Loucy (cell line): ENCODE measurements at regions not wholly inside any gene's neighbourhood (a gene's known extent, or its start where the extent isn't known, plus 50 kb on each side); places are given as distances from the start of the nearest gene placed in this dataset.

Experiments
- H2AFZ ChIP-seq: fragments of 200-600 bp; sonication (generic); 2 replicates; pipeline ENCODE4 v1.6.0; 2016; ENCODE audit warnings: antibody characterized with exemption, mild to moderate bottlenecking, low read length, moderate library complexity
- H3F3A ChIP-seq: fragments of 200-600 bp; 2 replicates; pipeline ENCODE4 v1.6.0; 2016; ENCODE audit warnings: antibody characterized with exemption, low read depth, mild to moderate bottlenecking
- H3K27me3 ChIP-seq: fragments of 200-600 bp; sonication (generic); 2 replicates; pipeline ENCODE4 v1.6.1; 2014; ENCODE audit warnings: low read length, mild to moderate bottlenecking; ENCODE audit not compliant: insufficient read depth, poor library complexity, severe bottlenecking
- H3K36me3 ChIP-seq: fragments of 200-600 bp; sonication (generic); 2 replicates; pipeline ENCODE4 v1.6.1; 2016; ENCODE audit warnings: low read length; ENCODE audit not compliant: insufficient read depth
- H3K4me1 ChIP-seq: fragments of 200-600 bp; sonication (generic); 2 replicates; pipeline ENCODE4 v1.5.1; 2014; ENCODE audit warnings: low read length, mild to moderate bottlenecking; ENCODE audit not compliant: insufficient read depth, poor library complexity, severe bottlenecking
- H3K4me2 ChIP-seq: fragments of 200-600 bp; sonication (generic); 2 replicates; pipeline ENCODE4 v1.6.0; 2014; ENCODE audit warnings: antibody characterized with exemption, low read length, low read depth, mild to moderate bottlenecking; ENCODE audit not compliant: poor library complexity, severe bottlenecking
- H3K4me3 ChIP-seq: fragments of 200-600 bp; sonication (generic); 2 replicates; pipeline ENCODE4 v1.5.1; 2014; ENCODE audit warnings: low read length, mild to moderate bottlenecking, mixed read lengths; ENCODE audit not compliant: poor library complexity, severe bottlenecking
- H3K79me2 ChIP-seq: fragments of 200-600 bp; sonication (generic); 2 replicates; pipeline ENCODE4 v1.6.1; 2014; ENCODE audit warnings: low read length; ENCODE audit not compliant: insufficient read depth
- H3K9ac ChIP-seq: fragments of 200-600 bp; sonication (generic); 2 replicates; pipeline ENCODE4 v1.6.0; 2014; ENCODE audit warnings: mild to moderate bottlenecking, low read depth, low read length, moderate library complexity; ENCODE audit not compliant: poor library complexity, severe bottlenecking
- H3K9me2 ChIP-seq: fragments of 200-600 bp; sonication (generic); replicated peaks from 2 replicates; pipeline ENCODE4 v1.6.1; 2016; ENCODE audit warnings: low read depth, low read length, mixed read lengths
- H3K9me3 ChIP-seq: fragments of 200-600 bp; sonication (generic); 2 replicates; pipeline ENCODE4 v1.6.1; 2014; ENCODE audit warnings: mild to moderate bottlenecking, antibody characterized with exemption, low read length, low read depth; ENCODE audit not compliant: insufficient read depth
- H4K20me1 ChIP-seq: fragments of 200-600 bp; sonication (generic); 2 replicates; pipeline ENCODE4 v1.6.0; 2014; ENCODE audit warnings: antibody characterized with exemption, low read length, mild to moderate bottlenecking; ENCODE audit not compliant: insufficient read depth, poor library complexity, severe bottlenecking
- CTCF ChIP-seq: fragments of 200-600 bp; sonication (generic); conservative IDR thresholded peaks from 2 replicates; pipeline ENCODE4 v1.5.1; 2014; ENCODE audit warnings: mild to moderate bottlenecking, antibody characterized with exemption, low read length
- EZH2phosphoT487 ChIP-seq: fragments of 200-600 bp; IDR thresholded peaks from 2 replicates; pipeline ENCODE4 v1.6.1; 2018; ENCODE audit warnings: antibody characterized with exemption, mild to moderate bottlenecking, moderate library complexity, borderline replicate concordance

- Histone ChIP-seq H3K9me2 (no peaks in the 10 kb centered on the region), H3K4me2 (no peak overlapping the region), H3K79me2 (no peaks in the 10 kb centered on the region), H3K4me3 (no peak overlapping the region), H3K9me3 (peaks cover 4% of the 10 kb centered on the region; the same call in 1 of the 2 replicates), H3K36me3 (no peaks in the 10 kb centered on the region), H3K27me3 (no peaks in the 10 kb centered on the region), H3F3A (no peaks in the 10 kb centered on the region), H3K4me1 (no peaks in the 10 kb centered on the region), H3K9ac (no peak overlapping the region), H4K20me1 (no peaks in the 10 kb centered on the region), H2AFZ (no peak overlapping the region)
- no peak for TF ChIP-seq CTCF
- no peak for TF ChIP-seq EZH2phosphoT487
These were observed 178.4 kb downstream of the DLL1 start for GRCh38 chr6:170112583-170112860.

DNA sequence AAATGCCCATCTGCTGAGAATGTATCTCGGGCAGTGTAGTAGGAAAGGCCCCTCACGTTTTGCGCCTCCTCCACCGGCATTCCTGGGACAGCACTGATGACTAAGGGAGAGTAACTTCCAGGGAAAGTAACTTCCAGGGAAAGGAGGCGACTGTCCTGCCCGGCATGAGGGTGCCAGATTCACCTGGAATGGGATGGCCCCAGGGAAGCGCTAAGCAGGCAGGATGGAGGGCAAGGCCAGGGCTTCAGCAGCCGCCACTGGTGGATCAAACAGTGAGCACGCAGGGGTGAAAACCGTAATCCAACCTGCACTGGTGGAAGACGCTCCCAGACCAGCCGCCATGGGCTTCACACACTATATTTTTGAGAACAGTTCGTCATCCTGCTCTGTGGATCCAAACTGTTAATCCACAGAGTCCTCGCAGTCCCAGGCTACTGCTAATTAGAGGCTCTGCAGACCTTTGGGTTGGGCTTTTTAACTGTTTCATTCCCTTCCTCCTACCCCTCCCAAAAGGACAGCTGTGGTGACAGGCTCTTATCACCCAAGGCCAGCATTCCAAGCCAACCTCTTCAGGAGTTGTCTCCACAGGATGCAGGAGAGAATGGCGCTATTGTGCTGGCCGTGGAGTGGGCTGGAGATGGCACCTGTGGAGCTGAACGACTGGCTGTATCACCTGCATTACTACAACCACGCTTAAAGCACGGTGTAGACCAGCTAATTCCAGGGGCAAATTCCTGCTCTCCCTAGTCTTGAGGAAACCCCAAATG, 178.9 kb downstream of the DLL1 start:
- Histone ChIP-seq H3K4me1 (no peaks in the 10 kb centered on the region), H3K9ac (no peak overlapping the region), H3K9me2 (no peaks in the 10 kb centered on the region), H3K36me3 (no peaks in the 10 kb centered on the region), H3F3A (no peaks in the 10 kb centered on the region), H2AFZ (no peak overlapping the region), H3K79me2 (no peaks in the 10 kb centered on the region), H3K4me3 (no peak overlapping the region), H3K4me2 (no peak overlapping the region), H3K27me3 (no peaks in the 10 kb centered on the region), H3K9me3 (peaks cover 4% of the 10 kb centered on the region; the same call in 1 of the 2 replicates), H4K20me1 (no peaks in the 10 kb centered on the region)
- TF ChIP-seq EZH2phosphoT487 (no peak), CTCF (no peak)

DNA sequence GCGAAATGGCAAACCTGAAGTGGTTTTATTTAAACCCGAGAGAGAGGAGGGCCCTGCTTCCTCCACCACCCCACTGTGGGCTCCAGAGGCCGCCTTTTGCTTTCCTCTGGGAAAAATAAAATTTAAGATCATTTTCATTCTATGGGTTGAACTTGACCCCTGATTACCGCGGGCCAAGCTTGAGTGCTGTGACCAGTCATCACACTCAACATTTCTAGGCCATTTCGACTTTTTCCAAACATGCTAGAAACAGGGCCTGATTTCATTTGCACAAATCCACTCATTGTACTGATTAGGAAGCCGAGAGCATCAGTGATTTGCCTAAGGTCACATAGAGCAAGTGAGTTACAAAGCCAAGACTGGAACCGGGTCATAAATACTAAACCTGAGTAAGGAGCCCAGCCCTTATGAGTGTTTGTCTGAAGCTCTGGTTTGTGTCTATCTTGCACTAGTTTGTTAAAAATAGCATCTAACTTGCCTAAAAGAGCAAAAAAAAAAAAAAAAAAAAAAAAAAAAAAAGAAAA, 179.7 kb downstream of the DLL1 start:
- H3K9me2 ChIP-seq = no peaks in the 10 kb centered on the region
- H3K9ac ChIP-seq = no peak overlapping the region
- H4K20me1 ChIP-seq = no peaks in the 10 kb centered on the region
- H3K79me2 ChIP-seq = no peaks in the 10 kb centered on the region
- no peak overlapping the region for H2AFZ ChIP-seq
- no peak overlapping the region for H3K4me3 ChIP-seq
- H3K4me2 ChIP-seq = no peak overlapping the region
- no peaks in the 10 kb centered on the region for H3K27me3 ChIP-seq
- H3K4me1 ChIP-seq = no peaks in the 10 kb centered on the region
- no peaks in the 10 kb centered on the region for H3F3A ChIP-seq
- TF ChIP-seq EZH2phosphoT487 (no peak), CTCF (no peak)
- no peaks in the 10 kb centered on the region for H3K36me3 ChIP-seq
- H3K9me3 ChIP-seq = peaks cover 4% of the 10 kb centered on the region; the same call in 1 of the 2 replicates
